OCI-LY1 (cell line): ENCODE measurements at regions not wholly inside any gene's neighbourhood (a gene's known extent, or its start where the extent isn't known, plus 50 kb on each side); places are given as distances from the start of the nearest gene placed in this dataset.

Experiments
- H2AFZ ChIP-seq: fragments of 200-600 bp; sonication (generic), shearing (Covaris generic); 2 replicates; pipeline ENCODE4 v1.6.0; 2014; ENCODE audit warnings: antibody characterized with exemption, mild to moderate bottlenecking, low read length
- H3F3A ChIP-seq: fragments of 200-600 bp; sonication (generic), shearing (Covaris generic); 2 replicates; pipeline ENCODE4 v1.6.0; 2014; ENCODE audit warnings: mild to moderate bottlenecking, antibody characterized with exemption, low read length, moderate library complexity; ENCODE audit not compliant: insufficient read depth
- H3K27ac ChIP-seq: fragments of 200-600 bp; sonication (generic); 2 replicates; pipeline ENCODE4 v1.5.1; 2014; ENCODE audit warnings: low read length, mixed run types, mild to moderate bottlenecking, low read depth; ENCODE audit not compliant: poor library complexity, severe bottlenecking
- H3K27me3 ChIP-seq: fragments of 200-600 bp; sonication (generic); 2 replicates; pipeline ENCODE4 v1.6.0; 2014; ENCODE audit warnings: antibody characterized with exemption, mild to moderate bottlenecking, low read length, moderate library complexity; ENCODE audit not compliant: insufficient read depth
- H3K36me3 ChIP-seq: fragments of 200-600 bp; sonication (generic); 2 replicates; pipeline ENCODE4 v1.6.1; 2014; ENCODE audit warnings: mild to moderate bottlenecking, antibody characterized with exemption, low read length, moderate library complexity, mixed read lengths; ENCODE audit not compliant: insufficient read depth
- H3K4me1 ChIP-seq: fragments of 200-600 bp; sonication (generic); 2 replicates; pipeline ENCODE4 v1.5.1; 2014; ENCODE audit warnings: mild to moderate bottlenecking, low read length, moderate library complexity; ENCODE audit not compliant: insufficient read depth, severe bottlenecking
- H3K4me2 ChIP-seq: fragments of 200-600 bp; sonication (generic), shearing (Covaris generic); 2 replicates; pipeline ENCODE4 v1.6.1; 2014; ENCODE audit warnings: low read length
- H3K4me3 ChIP-seq: fragments of 200-600 bp; sonication (generic); 2 replicates; pipeline ENCODE4 v1.5.1; 2014; ENCODE audit warnings: low read length, low read depth, mild to moderate bottlenecking, mixed read lengths; ENCODE audit not compliant: poor library complexity, severe bottlenecking
- H3K79me2 ChIP-seq: fragments of 200-600 bp; shearing (Covaris generic); 2 replicates; pipeline ENCODE4 v1.6.1; 2016; ENCODE audit warnings: mixed run types, low read length, mixed read lengths; ENCODE audit not compliant: insufficient read depth
- H3K9ac ChIP-seq: fragments of 200-600 bp; sonication (generic), shearing (Covaris generic); 2 replicates; pipeline ENCODE4 v1.6.1; 2014; ENCODE audit warnings: mild to moderate bottlenecking, low read length, mixed read lengths
- H3K9me2 ChIP-seq: fragments of 200-600 bp; sonication (generic), shearing (Covaris generic); 2 replicates; pipeline ENCODE4 v1.6.1; 2014; ENCODE audit warnings: low read depth, mild to moderate bottlenecking, low read length, mixed read lengths
- H3K9me3 ChIP-seq: fragments of 200-600 bp; shearing (Covaris generic); 2 replicates; pipeline ENCODE4 v1.6.1; 2014; ENCODE audit warnings: low read length, mixed read lengths
- H4K20me1 ChIP-seq: fragments of 200-600 bp; sonication (generic), shearing (Covaris generic); 2 replicates; pipeline ENCODE4 v1.6.0; 2016; ENCODE audit warnings: mild to moderate bottlenecking, low read length; ENCODE audit not compliant: insufficient read depth
- CTCF ChIP-seq: fragments of 200-600 bp; sonication (generic), shearing (Covaris generic); IDR thresholded peaks from 2 replicates; pipeline ENCODE4 v1.5.1; 2017; ENCODE audit warnings: mild to moderate bottlenecking, antibody characterized with exemption, low read length, moderate library complexity, mixed read lengths
- EZH2 ChIP-seq: fragments of 200-600 bp; sonication (generic), shearing (Covaris generic); IDR thresholded peaks from 2 replicates; pipeline ENCODE4 v1.8.0; 2017; ENCODE audit warnings: borderline replicate concordance, mixed run types, mild to moderate bottlenecking, antibody characterized with exemption, low read length, moderate library complexity, mixed read lengths

GRCh38 chr3:34237946-34238345 lies 439.5 kb downstream of the PDCD6IP start:
- H3F3A ChIP-seq = no peaks in the 10 kb centered on the region
- TF ChIP-seq EZH2 (no peak), CTCF (no peak)
- no peak overlapping the region for H3K9ac ChIP-seq
- H3K4me3 ChIP-seq = no peak overlapping the region
- H3K79me2 ChIP-seq = no peaks in the 10 kb centered on the region
- H3K27ac ChIP-seq = no peak overlapping the region
- H3K36me3 ChIP-seq = no peaks in the 10 kb centered on the region
- no peaks in the 10 kb centered on the region for H4K20me1 ChIP-seq
- H2AFZ ChIP-seq = no peak overlapping the region
- H3K4me2 ChIP-seq = no peak overlapping the region
- H3K9me2 ChIP-seq = no peaks in the 10 kb centered on the region
- no peaks in the 10 kb centered on the region for H3K4me1 ChIP-seq
- no peaks in the 10 kb centered on the region for H3K9me3 ChIP-seq
- no peaks in the 10 kb centered on the region for H3K27me3 ChIP-seq

GRCh38 chr3:34238407-34238806 lies 440.0 kb downstream of the PDCD6IP start:
- H3K27ac ChIP-seq = no peak overlapping the region
- H3K4me1 ChIP-seq = no peaks in the 10 kb centered on the region
- no peaks in the 10 kb centered on the region for H4K20me1 ChIP-seq
- TF ChIP-seq CTCF = no peak
- TF ChIP-seq EZH2 = no peak
- no peak overlapping the region for H2AFZ ChIP-seq
- H3K4me3 ChIP-seq = no peak overlapping the region
- no peak overlapping the region for H3K9ac ChIP-seq
- H3K9me3 ChIP-seq = no peaks in the 10 kb centered on the region
- no peaks in the 10 kb centered on the region for H3K36me3 ChIP-seq
- H3K9me2 ChIP-seq = no peaks in the 10 kb centered on the region
- H3K79me2 ChIP-seq = no peaks in the 10 kb centered on the region
- H3K27me3 ChIP-seq = no peaks in the 10 kb centered on the region
- no peaks in the 10 kb centered on the region for H3F3A ChIP-seq
- H3K4me2 ChIP-seq = no peak overlapping the region

- H3K79me2 ChIP-seq = no peaks in the 10 kb centered on the region
- H3K9ac ChIP-seq = no peak overlapping the region
- no peaks in the 10 kb centered on the region for H3K9me2 ChIP-seq
- H3K9me3 ChIP-seq = no peaks in the 10 kb centered on the region
- no peak overlapping the region for H3K4me3 ChIP-seq
- no peak overlapping the region for H2AFZ ChIP-seq
- TF ChIP-seq EZH2 = no peak
- TF ChIP-seq CTCF = no peak
- H4K20me1 ChIP-seq = no peaks in the 10 kb centered on the region
- no peaks in the 10 kb centered on the region for H3K27me3 ChIP-seq
- no peaks in the 10 kb centered on the region for H3K4me1 ChIP-seq
- no peaks in the 10 kb centered on the region for H3F3A ChIP-seq
- no peak overlapping the region for H3K4me2 ChIP-seq
- H3K36me3 ChIP-seq = no peaks in the 10 kb centered on the region
- H3K27ac ChIP-seq = no peak overlapping the region
Measured at GRCh38 chr3:34239287-34239686, 440.9 kb downstream of the PDCD6IP start.
